Body of pancreas (tissue), 4 donors: ENCODE measurements at regions not wholly inside any gene's neighbourhood (a gene's known extent, or its start where the extent isn't known, plus 50 kb on each side); places are given as distances from the start of the nearest gene placed in this dataset.

ENCODE experiments used
- CTCF ChIP-seq, 7 experiments: fragments of 450-650 bp in 4 of 7; fragments of 200-600 bp in 3 of 7; sonication (generic) in 3 of 7; IDR thresholded peaks; one replicate each; pipeline ENCODE4 v1.5.1; 2016 to 2019; ENCODE audit warnings: antibody characterized with exemption in 7 of 7
- POLR2A ChIP-seq, 3 donors: fragments of 450-650 bp; IDR thresholded peaks; one replicate each; pipeline ENCODE4 v1.6.1; 2016; ENCODE audit warnings: antibody characterized with exemption in 3 of 3, mild to moderate bottlenecking in 2 of 3

- no peak for TF ChIP-seq CTCF (IDR thresholded peaks at IDR 0.05)
- no peak for TF ChIP-seq POLR2A (IDR thresholded peaks at IDR 0.05)
Observed at GRCh38 chr2:191757208-191757607, 79.3 kb downstream of the NABP1 start.
